OCI-LY1 (cell line): ENCODE measurements at regions not wholly inside any gene's neighbourhood (a gene's known extent, or its start where the extent isn't known, plus 50 kb on each side); places are given as distances from the start of the nearest gene placed in this dataset.

Experiments
- H2AFZ ChIP-seq: fragments of 200-600 bp; sonication (generic), shearing (Covaris generic); 2 replicates; pipeline ENCODE4 v1.6.0; 2014; ENCODE audit warnings: antibody characterized with exemption, mild to moderate bottlenecking, low read length
- H3F3A ChIP-seq: fragments of 200-600 bp; sonication (generic), shearing (Covaris generic); 2 replicates; pipeline ENCODE4 v1.6.0; 2014; ENCODE audit warnings: mild to moderate bottlenecking, antibody characterized with exemption, low read length, moderate library complexity; ENCODE audit not compliant: insufficient read depth
- H3K27ac ChIP-seq: fragments of 200-600 bp; sonication (generic); 2 replicates; pipeline ENCODE4 v1.5.1; 2014; ENCODE audit warnings: low read length, mixed run types, mild to moderate bottlenecking, low read depth; ENCODE audit not compliant: poor library complexity, severe bottlenecking
- H3K27me3 ChIP-seq: fragments of 200-600 bp; sonication (generic); 2 replicates; pipeline ENCODE4 v1.6.0; 2014; ENCODE audit warnings: antibody characterized with exemption, mild to moderate bottlenecking, low read length, moderate library complexity; ENCODE audit not compliant: insufficient read depth
- H3K36me3 ChIP-seq: fragments of 200-600 bp; sonication (generic); 2 replicates; pipeline ENCODE4 v1.6.1; 2014; ENCODE audit warnings: mild to moderate bottlenecking, antibody characterized with exemption, low read length, moderate library complexity, mixed read lengths; ENCODE audit not compliant: insufficient read depth
- H3K4me1 ChIP-seq: fragments of 200-600 bp; sonication (generic); 2 replicates; pipeline ENCODE4 v1.5.1; 2014; ENCODE audit warnings: mild to moderate bottlenecking, low read length, moderate library complexity; ENCODE audit not compliant: insufficient read depth, severe bottlenecking
- H3K4me2 ChIP-seq: fragments of 200-600 bp; sonication (generic), shearing (Covaris generic); 2 replicates; pipeline ENCODE4 v1.6.1; 2014; ENCODE audit warnings: low read length
- H3K4me3 ChIP-seq: fragments of 200-600 bp; sonication (generic); 2 replicates; pipeline ENCODE4 v1.5.1; 2014; ENCODE audit warnings: low read length, low read depth, mild to moderate bottlenecking, mixed read lengths; ENCODE audit not compliant: poor library complexity, severe bottlenecking
- H3K79me2 ChIP-seq: fragments of 200-600 bp; shearing (Covaris generic); 2 replicates; pipeline ENCODE4 v1.6.1; 2016; ENCODE audit warnings: mixed run types, low read length, mixed read lengths; ENCODE audit not compliant: insufficient read depth
- H3K9ac ChIP-seq: fragments of 200-600 bp; sonication (generic), shearing (Covaris generic); 2 replicates; pipeline ENCODE4 v1.6.1; 2014; ENCODE audit warnings: mild to moderate bottlenecking, low read length, mixed read lengths
- H3K9me2 ChIP-seq: fragments of 200-600 bp; sonication (generic), shearing (Covaris generic); 2 replicates; pipeline ENCODE4 v1.6.1; 2014; ENCODE audit warnings: low read depth, mild to moderate bottlenecking, low read length, mixed read lengths
- H3K9me3 ChIP-seq: fragments of 200-600 bp; shearing (Covaris generic); 2 replicates; pipeline ENCODE4 v1.6.1; 2014; ENCODE audit warnings: low read length, mixed read lengths
- H4K20me1 ChIP-seq: fragments of 200-600 bp; sonication (generic), shearing (Covaris generic); 2 replicates; pipeline ENCODE4 v1.6.0; 2016; ENCODE audit warnings: mild to moderate bottlenecking, low read length; ENCODE audit not compliant: insufficient read depth
- EZH2 ChIP-seq: fragments of 200-600 bp; sonication (generic), shearing (Covaris generic); IDR thresholded peaks from 2 replicates; pipeline ENCODE4 v1.8.0; 2017; ENCODE audit warnings: borderline replicate concordance, mixed run types, mild to moderate bottlenecking, antibody characterized with exemption, low read length, moderate library complexity, mixed read lengths
- TF ChIP-seq, protein P1 (sequence below): fragments of 200-600 bp; sonication (generic), shearing (Covaris generic); IDR thresholded peaks from 2 replicates; pipeline ENCODE4 v1.5.1; 2017; ENCODE audit warnings: mild to moderate bottlenecking, antibody characterized with exemption, low read length, moderate library complexity, mixed read lengths

GRCh38 chr13:53953183-53953582, 924.6 kb downstream of the OLFM4 start:
- Histone ChIP-seq H3K27me3 (no peaks in the 10 kb centered on the region), H3F3A (no peaks in the 10 kb centered on the region), H3K4me3 (no peak overlapping the region)

More at GRCh38 chr13:53953183-53953582, 924.6 kb downstream of the OLFM4 start:
- Histone ChIP-seq H3K9ac (no peak overlapping the region), H2AFZ (no peak overlapping the region), H3K9me2 (no peaks in the 10 kb centered on the region), H3K4me2 (no peak overlapping the region), H3K4me1 (no peaks in the 10 kb centered on the region), H4K20me1 (no peaks in the 10 kb centered on the region), H3K79me2 (no peaks in the 10 kb centered on the region), H3K27ac (no peak overlapping the region), H3K36me3 (no peaks in the 10 kb centered on the region), H3K9me3 (no peaks in the 10 kb centered on the region)
- no peak for TF ChIP-seq EZH2
- TF ChIP-seq, protein P1, sequence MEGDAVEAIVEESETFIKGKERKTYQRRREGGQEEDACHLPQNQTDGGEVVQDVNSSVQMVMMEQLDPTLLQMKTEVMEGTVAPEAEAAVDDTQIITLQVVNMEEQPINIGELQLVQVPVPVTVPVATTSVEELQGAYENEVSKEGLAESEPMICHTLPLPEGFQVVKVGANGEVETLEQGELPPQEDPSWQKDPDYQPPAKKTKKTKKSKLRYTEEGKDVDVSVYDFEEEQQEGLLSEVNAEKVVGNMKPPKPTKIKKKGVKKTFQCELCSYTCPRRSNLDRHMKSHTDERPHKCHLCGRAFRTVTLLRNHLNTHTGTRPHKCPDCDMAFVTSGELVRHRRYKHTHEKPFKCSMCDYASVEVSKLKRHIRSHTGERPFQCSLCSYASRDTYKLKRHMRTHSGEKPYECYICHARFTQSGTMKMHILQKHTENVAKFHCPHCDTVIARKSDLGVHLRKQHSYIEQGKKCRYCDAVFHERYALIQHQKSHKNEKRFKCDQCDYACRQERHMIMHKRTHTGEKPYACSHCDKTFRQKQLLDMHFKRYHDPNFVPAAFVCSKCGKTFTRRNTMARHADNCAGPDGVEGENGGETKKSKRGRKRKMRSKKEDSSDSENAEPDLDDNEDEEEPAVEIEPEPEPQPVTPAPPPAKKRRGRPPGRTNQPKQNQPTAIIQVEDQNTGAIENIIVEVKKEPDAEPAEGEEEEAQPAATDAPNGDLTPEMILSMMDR, result no peak
